A549 (cell line): ENCODE measurements at regions not wholly inside any gene's neighbourhood (a gene's known extent, or its start where the extent isn't known, plus 50 kb on each side); places are given as distances from the start of the nearest gene placed in this dataset.

Experiments
- ATAC-seq, 2 experiments: fragments of 200-7000 bp in 1 of 2; fragments of >200 bp in 1 of 2; cut with Nextera tagmentation in 1 of 2; cut with Tn5 transposase in 1 of 2; 3 replicates each; pipeline versions ENCODE4 v1.8.0 to v1.9.1; 2018 to 2020; ENCODE audit warnings: mild to moderate bottlenecking in 1 of 2, moderate library complexity in 1 of 2
- CTCF ChIA-PET: fragments of 300-600 bp; sonication (Branson Sonifier 250); formaldehyde crosslinking; extraction: SDS; loops from one replicate; lab custom pipeline; 2021; ENCODE audit warnings: antibody characterized with exemption, inconsistent platforms; lab: Yijun Ruan, JAX
- POLR2A ChIA-PET: fragments of 350-600 bp; formaldehyde crosslinking; extraction: SDS; loops from one replicate; lab custom pipeline; 2021; ENCODE audit warnings: antibody characterized with exemption, inconsistent platforms; lab: Yijun Ruan, JAX
- DNase-seq, 2 experiments: peaks; one replicate each; pipeline versions ENCODE4 v3.0.0 to v3.0.0-alpha.2; 2011 to 2016; ENCODE audit warnings: low read depth in 1 of 2, low spot score in 1 of 2
- FAIRE-seq: peaks from 2 replicates; lab custom pipeline; 2011; peaks lifted over from hg19 to GRCh38; lab: Jason Lieb, UNC
- H3K27ac ChIP-seq, 2 experiments: fragments of >200 bp; sonication (Bioruptor Twin); formaldehyde crosslinking; 3 replicates each; pipeline ENCODE4 v1.5.1; 2016 to 2017
- H3K4me1 ChIP-seq: fragments of >200 bp; sonication (Bioruptor Twin); formaldehyde crosslinking; 3 replicates; pipeline ENCODE4 v1.6.1; 2016
- H3K4me2 ChIP-seq: fragments of >200 bp; sonication (Bioruptor Twin); formaldehyde crosslinking; 3 replicates; pipeline ENCODE4 v1.6.1; 2016
- H3K4me3 ChIP-seq: fragments of >200 bp; sonication (Bioruptor Twin); formaldehyde crosslinking; 3 replicates; pipeline ENCODE4 v1.5.1; 2016
- H3K9me3 ChIP-seq: fragments of >200 bp; sonication (Bioruptor Twin); formaldehyde crosslinking; 3 replicates; pipeline ENCODE4 v1.6.1; 2016
- CBX2 ChIP-seq: fragments of 200-600 bp; sonication (generic); IDR thresholded peaks from 2 replicates; pipeline ENCODE4 v1.6.1; 2016; ENCODE audit warnings: low read depth, mild to moderate bottlenecking, borderline replicate concordance
- CHD2 ChIP-seq: fragments of 150-350 bp; IDR thresholded peaks from 2 replicates; pipeline ENCODE4 v1.6.1; 2014; ENCODE audit warnings: low read length; ENCODE audit not compliant: partially characterized antibody
- EP300 ChIP-seq, 2 experiments: fragments of >200 bp; sonication (Bioruptor Twin); formaldehyde crosslinking; IDR thresholded peaks; 2 replicates in 1 of 2; 3 replicates in 1 of 2; pipeline ENCODE4 v1.6.1; 2016 to 2017
- FOSB ChIP-seq: fragments of 250-450 bp; sonication (Bioruptor Pico); IDR thresholded peaks from 2 replicates; pipeline ENCODE4 v1.5.0; 2020; ENCODE audit warnings: mild to moderate bottlenecking, moderate library complexity
- FOXS1 ChIP-seq: fragments of 250-450 bp; sonication (Bioruptor Pico); IDR thresholded peaks from 2 replicates; pipeline ENCODE4 v1.5.0; 2020; ENCODE audit warnings: mild to moderate bottlenecking, moderate library complexity
- GATA3 ChIP-seq: IDR thresholded peaks from 2 replicates; pipeline ENCODE4 v1.6.1; 2012; ENCODE audit warnings: borderline replicate concordance
- HOXB13 ChIP-seq: fragments of 250-450 bp; sonication (Bioruptor Pico); IDR thresholded peaks from 2 replicates; pipeline ENCODE4 v1.5.0; 2020; ENCODE audit warnings: low read depth, mild to moderate bottlenecking, moderate library complexity
- HOXB5 ChIP-seq: fragments of 250-450 bp; sonication (Bioruptor Pico); IDR thresholded peaks from 2 replicates; pipeline ENCODE4 v1.5.0; 2020; ENCODE audit warnings: mild to moderate bottlenecking, moderate library complexity
- JUN ChIP-seq, 2 experiments: fragments of >200 bp; sonication (Bioruptor Twin); formaldehyde crosslinking; IDR thresholded peaks; 2 replicates in 1 of 2; 3 replicates in 1 of 2; pipeline ENCODE4 v1.6.1; 2016 to 2017
- JUNB ChIP-seq: fragments of >200 bp; sonication (Bioruptor Twin); formaldehyde crosslinking; IDR thresholded peaks from 2 replicates; pipeline ENCODE4 v1.6.1; 2016
- MAZ ChIP-seq: fragments of 150-350 bp; IDR thresholded peaks from 2 replicates; pipeline ENCODE4 v1.6.1; 2014; ENCODE audit warnings: antibody characterized with exemption, low read depth, low read length, borderline replicate concordance
- MYC ChIP-seq: IDR thresholded peaks from 2 replicates; pipeline ENCODE4 v1.6.1; 2012; ENCODE audit warnings: mild to moderate bottlenecking, inconsistent platforms, low read length, improper control_type of control experiment, borderline replicate concordance
- NPAS2 ChIP-seq: fragments of 250-450 bp; sonication (Bioruptor Pico); IDR thresholded peaks from 2 replicates; pipeline ENCODE4 v1.8.0; 2022; ENCODE audit warnings: mild to moderate bottlenecking, moderate library complexity, borderline replicate concordance
- NR3C1 ChIP-seq: fragments of >200 bp; sonication (Bioruptor Twin); formaldehyde crosslinking; IDR thresholded peaks from 3 replicates; pipeline ENCODE4 v1.6.1; 2017
- PHF8 ChIP-seq: fragments of 200-600 bp; sonication (generic); IDR thresholded peaks from 2 replicates; pipeline ENCODE4 v1.6.1; 2016; ENCODE audit warnings: low read depth, mild to moderate bottlenecking, antibody characterized with exemption, moderate library complexity, borderline replicate concordance
- POLR2A ChIP-seq: IDR thresholded peaks from 2 replicates; pipeline ENCODE4 v1.6.1; 2012; ENCODE audit warnings: mild to moderate bottlenecking, low read length
- RAD21 ChIP-seq, 2 experiments: fragments of >200 bp in 1 of 2; sonication (Bioruptor Twin) in 1 of 2; formaldehyde crosslinking in 1 of 2; IDR thresholded peaks in 1 of 2; conservative IDR thresholded peaks in 1 of 2; 2 replicates in 1 of 2; 3 replicates in 1 of 2; pipeline ENCODE4 v1.6.1; 2012 to 2018; ENCODE audit warnings: inconsistent platforms in 1 of 2
- RCOR1 ChIP-seq: fragments of 150-350 bp; IDR thresholded peaks from 2 replicates; pipeline ENCODE4 v1.6.1; 2014; ENCODE audit warnings: antibody characterized with exemption, low read length, low read depth
- RNF2 ChIP-seq: fragments of 200-600 bp; sonication (generic); IDR thresholded peaks from 2 replicates; pipeline ENCODE4 v1.6.1; 2016; ENCODE audit warnings: low read depth, mild to moderate bottlenecking, antibody characterized with exemption, moderate library complexity, borderline replicate concordance
- TFCP2L1 ChIP-seq: fragments of 250-450 bp; sonication (Bioruptor Pico); IDR thresholded peaks from 2 replicates; pipeline ENCODE4 v1.5.0; 2021; ENCODE audit warnings: mild to moderate bottlenecking
- ZFP36 ChIP-seq: fragments of 450-650 bp; IDR thresholded peaks from 2 replicates; pipeline ENCODE4 v1.6.1; 2014; ENCODE audit warnings: borderline replicate concordance; ENCODE audit not compliant: partially characterized antibody
- WGBS: methylation state at CpG from one replicate; pipeline ENCODE4 v1.1.6; 2017; ENCODE audit errors: missing lambda C conversion rate; 5-methylcytosine and 5-hydroxymethylcytosine counted together
- TF ChIP-seq, protein P1 (sequence below): fragments of 150-350 bp; IDR thresholded peaks from 2 replicates; pipeline ENCODE4 v1.6.1; 2014; ENCODE audit warnings: low read depth, mild to moderate bottlenecking, low read length
- TF ChIP-seq, protein P2 (sequence below): IDR thresholded peaks from 2 replicates; pipeline ENCODE4 v1.6.1; 2012
- TF ChIP-seq, protein P3 (sequence below): fragments of 250-450 bp; sonication (Bioruptor Pico); IDR thresholded peaks from 2 replicates; pipeline ENCODE4 v1.5.0; 2020; ENCODE audit warnings: low read depth, mild to moderate bottlenecking, moderate library complexity
- TF ChIP-seq, protein P4 (sequence below): fragments of 200-600 bp; sonication (generic); IDR thresholded peaks from 2 replicates; pipeline ENCODE4 v1.6.1; 2016; ENCODE audit warnings: antibody characterized with exemption, mild to moderate bottlenecking, moderate library complexity
- TF ChIP-seq, protein P5 (sequence below): IDR thresholded peaks from 2 replicates; pipeline ENCODE4 v1.6.1; 2012
- TF ChIP-seq, protein P6 (sequence below): fragments of >200 bp; sonication (Bioruptor Twin); formaldehyde crosslinking; IDR thresholded peaks from 2 replicates; pipeline ENCODE4 v1.6.1; 2016

DNA sequence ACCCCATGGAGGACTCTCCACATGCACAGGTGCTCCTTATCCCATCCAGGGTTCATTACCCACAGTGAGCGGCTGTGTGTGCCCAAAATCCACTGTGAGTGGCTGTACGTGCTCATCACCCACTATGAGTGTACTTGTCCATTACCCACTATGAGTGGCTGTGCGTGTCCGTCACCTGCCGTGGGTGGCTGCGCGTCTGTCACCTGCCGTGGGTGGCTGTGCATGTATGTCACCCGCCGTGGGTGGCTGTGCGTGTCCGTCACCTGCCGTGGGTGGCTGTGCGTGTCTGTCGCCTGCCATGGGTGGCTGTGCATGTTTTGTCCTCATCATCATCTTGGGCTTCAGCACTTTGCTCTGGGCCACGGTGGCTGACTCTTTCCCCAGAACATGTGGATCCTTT is 78.6 kb upstream of the FN1 start:
- Histone ChIP-seq H3K9me3 (no peaks in the 10 kb centered on the region), H3K4me1 (no peaks in the 10 kb centered on the region), H3K4me3 (no peak overlapping the region), H3K4me2 (no peak overlapping the region), H3K27ac (no peak overlapping the region)
- TF ChIP-seq JUNB (no peak), HOXB5 (CRISPR knock-in tag) (no peak), CHD2 (no peak), NR3C1 (no peak), JUN (IDR thresholded peaks at IDR 0.05) (no peak), CBX2 (no peak), MAZ (no peak), HOXB13 (no peak), TFCP2L1 (CRISPR knock-in tag) (no peak)
- TF ChIP-seq, protein P1, sequence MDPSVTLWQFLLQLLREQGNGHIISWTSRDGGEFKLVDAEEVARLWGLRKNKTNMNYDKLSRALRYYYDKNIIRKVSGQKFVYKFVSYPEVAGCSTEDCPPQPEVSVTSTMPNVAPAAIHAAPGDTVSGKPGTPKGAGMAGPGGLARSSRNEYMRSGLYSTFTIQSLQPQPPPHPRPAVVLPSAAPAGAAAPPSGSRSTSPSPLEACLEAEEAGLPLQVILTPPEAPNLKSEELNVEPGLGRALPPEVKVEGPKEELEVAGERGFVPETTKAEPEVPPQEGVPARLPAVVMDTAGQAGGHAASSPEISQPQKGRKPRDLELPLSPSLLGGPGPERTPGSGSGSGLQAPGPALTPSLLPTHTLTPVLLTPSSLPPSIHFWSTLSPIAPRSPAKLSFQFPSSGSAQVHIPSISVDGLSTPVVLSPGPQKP, result no peak
- CTCF ChIA-PET, result no interaction called here
- POLR2A ChIA-PET, result no interaction called here
- ATAC-seq, result no peak
- no peak for DNase-seq
- no peak for FAIRE-seq
- WGBS, result 94% methylated on average over 11 of the region's 16 CpGs

DNA sequence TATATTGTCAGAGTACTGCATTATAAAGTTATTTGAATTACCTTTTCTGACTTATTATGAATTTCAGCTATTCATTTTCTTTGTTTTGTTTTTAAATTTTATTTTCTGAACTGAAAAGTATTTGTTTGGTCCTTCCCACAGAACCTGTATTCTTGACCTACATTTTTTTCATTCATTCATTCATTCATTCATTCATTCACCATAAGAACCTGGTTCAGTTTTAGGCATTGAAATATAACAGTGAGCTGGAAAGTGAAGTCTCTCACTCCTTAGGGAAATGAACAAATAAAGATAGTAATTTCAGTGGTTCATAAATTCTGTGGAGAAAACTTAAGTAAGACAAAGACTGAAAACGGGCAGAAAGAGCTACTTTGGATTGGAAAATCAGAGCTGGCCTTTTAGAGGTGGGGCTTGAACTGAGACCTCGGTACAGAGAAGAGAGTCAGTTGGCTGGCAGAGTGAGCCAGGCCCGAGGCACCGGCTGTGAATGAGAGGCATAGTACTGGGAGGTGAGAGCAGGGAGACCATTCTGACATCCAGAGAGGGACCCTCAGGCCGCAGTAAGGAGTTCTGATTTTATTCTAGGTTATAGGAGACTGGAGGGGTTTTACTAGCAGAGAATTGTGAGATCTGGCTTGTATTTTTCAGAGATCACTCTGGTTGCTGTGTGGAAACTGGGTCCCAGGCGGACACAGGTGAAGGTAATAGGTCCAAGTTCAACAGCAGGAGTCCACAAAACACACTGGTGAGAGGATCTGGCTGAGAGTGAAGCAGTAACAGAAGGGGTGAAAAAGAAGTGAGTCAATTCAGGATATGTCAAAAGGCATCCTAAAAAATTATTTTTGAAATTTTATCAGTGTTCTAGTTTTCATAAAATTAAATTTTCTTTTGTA is 75.8 kb upstream of the FN1 start:
- WGBS, result 71% methylated on average over 6 of the region's 6 CpGs
- ATAC-seq (no peak), FAIRE-seq (no peak), DNase-seq (no peak)
- POLR2A ChIA-PET, result interaction anchor here (0.7 kb wide), 1 partner anchor 9 kb away, joined by 4 read pairs; no protein-coding TSS in a partner anchor
- TF ChIP-seq RCOR1 (no peak), EP300 (IDR thresholded peaks at IDR 0.05) (no peak), NR3C1 (no peak), FOSB (CRISPR knock-in tag) (no peak), MYC (no peak), RNF2 (no peak), MAZ (no peak)
- TF ChIP-seq, protein P2, sequence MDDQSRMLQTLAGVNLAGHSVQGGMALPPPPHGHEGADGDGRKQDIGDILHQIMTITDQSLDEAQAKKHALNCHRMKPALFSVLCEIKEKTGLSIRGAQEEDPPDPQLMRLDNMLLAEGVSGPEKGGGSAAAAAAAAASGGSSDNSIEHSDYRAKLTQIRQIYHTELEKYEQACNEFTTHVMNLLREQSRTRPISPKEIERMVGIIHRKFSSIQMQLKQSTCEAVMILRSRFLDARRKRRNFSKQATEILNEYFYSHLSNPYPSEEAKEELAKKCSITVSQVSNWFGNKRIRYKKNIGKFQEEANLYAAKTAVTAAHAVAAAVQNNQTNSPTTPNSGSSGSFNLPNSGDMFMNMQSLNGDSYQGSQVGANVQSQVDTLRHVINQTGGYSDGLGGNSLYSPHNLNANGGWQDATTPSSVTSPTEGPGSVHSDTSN, result no peak
- Histone ChIP-seq H3K9me3 (no peaks in the 10 kb centered on the region), H3K4me2 (no peak overlapping the region), H3K4me1 (peaks cover 1% of the 10 kb centered on the region), H3K4me3 (no peak overlapping the region), H3K27ac (no peak overlapping the region)
- CTCF ChIA-PET, result no interaction called here

DNA sequence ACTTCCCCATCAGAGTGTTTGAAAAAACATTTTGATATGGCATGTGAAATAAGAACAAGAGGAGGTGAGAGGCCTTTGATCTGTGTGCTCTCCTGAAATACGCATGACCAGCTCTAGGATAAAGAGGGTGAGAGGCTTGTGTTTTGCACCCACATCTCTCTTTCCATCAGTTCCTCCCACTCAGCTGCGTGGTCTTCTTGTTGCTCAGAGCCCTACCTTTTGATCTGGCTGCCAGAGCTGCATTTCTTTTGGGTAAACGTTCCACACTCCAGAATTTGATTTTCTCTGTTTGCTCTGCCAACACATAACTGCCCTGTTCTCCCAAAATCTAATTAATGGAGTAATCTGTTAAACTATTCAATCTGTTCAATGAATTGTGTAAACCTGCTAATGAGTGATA is 72.0 kb upstream of the FN1 start:
- FAIRE-seq (no peak), DNase-seq (no peak), ATAC-seq (no peak)
- ChIA-PET CTCF (no interaction called here), POLR2A (no interaction called here)
- Histone ChIP-seq H3K4me2 (no peak overlapping the region), H3K4me1 (peaks cover 19% of the 10 kb centered on the region), H3K9me3 (no peaks in the 10 kb centered on the region), H3K27ac (no peak overlapping the region), H3K4me3 (no peak overlapping the region)
- WGBS, result 50% methylated on average over 3 of the region's 3 CpGs
- TF ChIP-seq NPAS2 (CRISPR knock-in tag) (no peak), EP300 (IDR thresholded peaks at IDR 0.05) (no peak), RAD21 (conservative IDR thresholded peaks at IDR 0.05 in 1 of 2, IDR thresholded peaks at IDR 0.05 in 1 of 2) (no peak), POLR2A (no peak), FOXS1 (no peak), PHF8 (no peak), GATA3 (no peak), ZFP36 (no peak), JUNB (no peak)
- TF ChIP-seq, protein P3, sequence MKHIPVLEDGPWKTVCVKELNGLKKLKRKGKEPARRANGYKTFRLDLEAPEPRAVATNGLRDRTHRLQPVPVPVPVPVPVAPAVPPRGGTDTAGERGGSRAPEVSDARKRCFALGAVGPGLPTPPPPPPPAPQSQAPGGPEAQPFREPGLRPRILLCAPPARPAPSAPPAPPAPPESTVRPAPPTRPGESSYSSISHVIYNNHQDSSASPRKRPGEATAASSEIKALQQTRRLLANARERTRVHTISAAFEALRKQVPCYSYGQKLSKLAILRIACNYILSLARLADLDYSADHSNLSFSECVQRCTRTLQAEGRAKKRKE (CRISPR knock-in tag), result no peak
- TF ChIP-seq, protein P4, sequence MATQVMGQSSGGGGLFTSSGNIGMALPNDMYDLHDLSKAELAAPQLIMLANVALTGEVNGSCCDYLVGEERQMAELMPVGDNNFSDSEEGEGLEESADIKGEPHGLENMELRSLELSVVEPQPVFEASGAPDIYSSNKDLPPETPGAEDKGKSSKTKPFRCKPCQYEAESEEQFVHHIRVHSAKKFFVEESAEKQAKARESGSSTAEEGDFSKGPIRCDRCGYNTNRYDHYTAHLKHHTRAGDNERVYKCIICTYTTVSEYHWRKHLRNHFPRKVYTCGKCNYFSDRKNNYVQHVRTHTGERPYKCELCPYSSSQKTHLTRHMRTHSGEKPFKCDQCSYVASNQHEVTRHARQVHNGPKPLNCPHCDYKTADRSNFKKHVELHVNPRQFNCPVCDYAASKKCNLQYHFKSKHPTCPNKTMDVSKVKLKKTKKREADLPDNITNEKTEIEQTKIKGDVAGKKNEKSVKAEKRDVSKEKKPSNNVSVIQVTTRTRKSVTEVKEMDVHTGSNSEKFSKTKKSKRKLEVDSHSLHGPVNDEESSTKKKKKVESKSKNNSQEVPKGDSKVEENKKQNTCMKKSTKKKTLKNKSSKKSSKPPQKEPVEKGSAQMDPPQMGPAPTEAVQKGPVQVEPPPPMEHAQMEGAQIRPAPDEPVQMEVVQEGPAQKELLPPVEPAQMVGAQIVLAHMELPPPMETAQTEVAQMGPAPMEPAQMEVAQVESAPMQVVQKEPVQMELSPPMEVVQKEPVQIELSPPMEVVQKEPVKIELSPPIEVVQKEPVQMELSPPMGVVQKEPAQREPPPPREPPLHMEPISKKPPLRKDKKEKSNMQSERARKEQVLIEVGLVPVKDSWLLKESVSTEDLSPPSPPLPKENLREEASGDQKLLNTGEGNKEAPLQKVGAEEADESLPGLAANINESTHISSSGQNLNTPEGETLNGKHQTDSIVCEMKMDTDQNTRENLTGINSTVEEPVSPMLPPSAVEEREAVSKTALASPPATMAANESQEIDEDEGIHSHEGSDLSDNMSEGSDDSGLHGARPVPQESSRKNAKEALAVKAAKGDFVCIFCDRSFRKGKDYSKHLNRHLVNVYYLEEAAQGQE, result no peak
- TF ChIP-seq, protein P5, sequence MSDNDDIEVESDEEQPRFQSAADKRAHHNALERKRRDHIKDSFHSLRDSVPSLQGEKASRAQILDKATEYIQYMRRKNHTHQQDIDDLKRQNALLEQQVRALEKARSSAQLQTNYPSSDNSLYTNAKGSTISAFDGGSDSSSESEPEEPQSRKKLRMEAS, result no peak
- TF ChIP-seq, protein P6, sequence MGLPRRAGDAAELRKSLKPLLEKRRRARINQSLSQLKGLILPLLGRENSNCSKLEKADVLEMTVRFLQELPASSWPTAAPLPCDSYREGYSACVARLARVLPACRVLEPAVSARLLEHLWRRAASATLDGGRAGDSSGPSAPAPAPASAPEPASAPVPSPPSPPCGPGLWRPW, result no peak
